Endothelial cell of umbilical vein (primary cell): ENCODE measurements at regions not wholly inside any gene's neighbourhood (a gene's known extent, or its start where the extent isn't known, plus 50 kb on each side); places are given as distances from the start of the nearest gene placed in this dataset.

Experiments used
- BruUV-seq: library from RNA; stranded (reverse); fragments of 400-500 nt; replicated peaks from 2 replicates; lab custom pipeline; 2021; lab: Mats Ljungman, UMichigan
- CTCF ChIA-PET: fragments of 300-600, 350-600 bp; sonication (Branson Sonifier 250); formaldehyde crosslinking; loops from one replicate; lab custom pipeline; 2021; ENCODE audit warnings: antibody characterized with exemption, inconsistent platforms; lab: Charles Lee
- POLR2A ChIA-PET: fragments of 300-600, 350-600 bp; sonication (Branson Sonifier 250); formaldehyde crosslinking; loops from one replicate; lab custom pipeline; 2021; ENCODE audit warnings: antibody characterized with exemption, inconsistent platforms; lab: Charles Lee
- DNase-seq: peaks from one replicate; pipeline ENCODE4 v3.0.0-alpha.2; 2011; ENCODE audit warnings: low read depth, low spot score
- FAIRE-seq: peaks from 2 replicates; lab custom pipeline; 2011; peaks lifted over from hg19 to GRCh38; lab: Jason Lieb, UNC
- H2AFZ ChIP-seq: 2 replicates; pipeline ENCODE4 v1.6.0; 2012; ENCODE audit warnings: low read depth, low read length, control low read depth, inconsistent platforms
- H3K27ac ChIP-seq: 2 replicates; pipeline ENCODE4 v1.5.1; 2011; ENCODE audit warnings: low read depth, mild to moderate bottlenecking, control low read depth, low read length, moderate library complexity; ENCODE audit not compliant: insufficient read depth
- H3K27me3 ChIP-seq, 2 experiments: 2 replicates each; pipeline versions ENCODE4 v1.6.0 to v1.6.1; 2011; ENCODE audit warnings: low read length in 2 of 2, mixed read lengths in 1 of 2; ENCODE audit not compliant: control insufficient read depth in 2 of 2, insufficient read depth in 2 of 2
- H3K36me3 ChIP-seq, 2 experiments: 2 replicates in 1 of 2; 3 replicates in 1 of 2; pipeline ENCODE4 v1.5.1; 2011; ENCODE audit warnings: low read length in 2 of 2, mild to moderate bottlenecking in 1 of 2, moderate library complexity in 1 of 2; ENCODE audit not compliant: control insufficient read depth in 2 of 2, insufficient read depth in 2 of 2; ENCODE audit errors: extremely low read depth in 1 of 2
- H3K4me1 ChIP-seq: 3 replicates; pipeline ENCODE4 v1.5.1; 2011; ENCODE audit warnings: mild to moderate bottlenecking, low read length; ENCODE audit not compliant: control insufficient read depth, insufficient read depth; ENCODE audit errors: extremely low read depth
- H3K4me2 ChIP-seq: 2 replicates; pipeline ENCODE4 v1.6.1; 2011; ENCODE audit warnings: low read length, control low read depth, mixed read lengths; ENCODE audit not compliant: insufficient read depth
- H3K4me3 ChIP-seq, 3 experiments: fragments of 200-600 bp in 1 of 3; sonication (generic), shearing (Covaris generic) in 1 of 3; replicated peaks in 1 of 3; 2 replicates each; pipeline ENCODE4 v1.5.1; 2011 to 2016; ENCODE audit warnings: control low read depth in 3 of 3, low read length in 3 of 3, mild to moderate bottlenecking in 2 of 3, inconsistent platforms in 1 of 3, low read depth in 1 of 3, moderate library complexity in 1 of 3; ENCODE audit not compliant: insufficient read depth in 1 of 3
- H3K79me2 ChIP-seq: 2 replicates; pipeline ENCODE4 v1.6.0; 2012; ENCODE audit warnings: low read length, inconsistent platforms; ENCODE audit not compliant: control insufficient read depth, insufficient read depth
- H3K9ac ChIP-seq: replicated peaks from 2 replicates; pipeline ENCODE3; 2011; ENCODE audit warnings: low read length, control low read depth; ENCODE audit not compliant: insufficient read depth; ENCODE audit errors: extremely low read depth
- H3K9me1 ChIP-seq: replicated peaks from 3 replicates; pipeline ENCODE4 v1.6.0; 2011; ENCODE audit warnings: mild to moderate bottlenecking, low read length; ENCODE audit not compliant: control insufficient read depth, insufficient read depth; ENCODE audit errors: extremely low read depth
- H3K9me3 ChIP-seq: replicated peaks from 2 replicates; pipeline ENCODE4 v1.5.1; 2012; ENCODE audit warnings: low read length, inconsistent platforms; ENCODE audit not compliant: control insufficient read depth, insufficient read depth
- H4K20me1 ChIP-seq: replicated peaks from 2 replicates; pipeline ENCODE3; 2011; ENCODE audit warnings: mild to moderate bottlenecking, low read length; ENCODE audit not compliant: control insufficient read depth, insufficient read depth; ENCODE audit errors: extremely low read depth
- EZH2 ChIP-seq: IDR thresholded peaks from 2 replicates; pipeline ENCODE4 v1.6.1; 2012; ENCODE audit warnings: borderline replicate concordance, low read depth, mild to moderate bottlenecking, moderate library complexity, low read length, inconsistent platforms; ENCODE audit not compliant: severe bottlenecking
- FOS ChIP-seq: IDR thresholded peaks from 2 replicates; pipeline ENCODE4 v1.6.1; 2011; ENCODE audit warnings: mild to moderate bottlenecking, low read length, moderate library complexity, borderline replicate concordance; ENCODE audit not compliant: insufficient read depth
- GATA2 ChIP-seq: IDR thresholded peaks from 2 replicates; pipeline ENCODE4 v1.7.0; 2011; ENCODE audit warnings: low read depth, mild to moderate bottlenecking, moderate library complexity, mixed read lengths, low read length; ENCODE audit not compliant: insufficient read length, insufficient read depth
- JUN ChIP-seq: IDR thresholded peaks from 2 replicates; pipeline ENCODE4 v1.6.1; 2011; ENCODE audit warnings: borderline replicate concordance, low read depth; ENCODE audit not compliant: insufficient read length, insufficient read depth
- MYC ChIP-seq: IDR thresholded peaks from one replicate; pipeline ENCODE4 v1.6.1; 2011; ENCODE audit warnings: mild to moderate bottlenecking, low read depth, low read length
- POLR2A ChIP-seq: IDR thresholded peaks from 2 replicates; pipeline ENCODE4 v1.6.1; 2012; ENCODE audit warnings: low read depth, mild to moderate bottlenecking, control low read depth, low read length
- POLR2AphosphoS5 ChIP-seq: IDR thresholded peaks from 2 replicates; pipeline ENCODE4 v1.6.1; 2012; ENCODE audit warnings: low read depth, mild to moderate bottlenecking, control low read depth, low read length, moderate library complexity; ENCODE audit not compliant: insufficient read depth
- dilution Hi-C: fragments of 300-500 bp; cut with MboI; formaldehyde crosslinking; loops from one replicate; pipeline ENCODE4 v1.15.0; 2019; ENCODE audit warnings: low sequenced_read_pairs; ENCODE audit not compliant: extremely low pct_ligation_motif_present
- intact Hi-C: fragments of 100-400 bp; cut with micrococcal nuclease; formaldehyde crosslinking; loops from one replicate; pipeline ENCODE4 v1.10.0; 2022
- TF ChIP-seq, protein P1 (sequence below): IDR thresholded peaks from 2 replicates; pipeline ENCODE4 v1.6.1; 2011; ENCODE audit not compliant: insufficient read depth, insufficient read length
- TF ChIP-seq, protein P2 (sequence below), 2 donors: IDR thresholded peaks; 1 replicate in 1 of 2; 2 replicates in 1 of 2; pipeline ENCODE4 v1.5.1; 2011; ENCODE audit warnings: low read length in 2 of 2, mild to moderate bottlenecking in 2 of 2, moderate library complexity in 2 of 2, control low read depth in 1 of 2, inconsistent platforms in 1 of 2, low read depth in 1 of 2; ENCODE audit not compliant: insufficient read depth in 1 of 2; ENCODE audit errors: extremely low read depth in 1 of 2

DNA sequence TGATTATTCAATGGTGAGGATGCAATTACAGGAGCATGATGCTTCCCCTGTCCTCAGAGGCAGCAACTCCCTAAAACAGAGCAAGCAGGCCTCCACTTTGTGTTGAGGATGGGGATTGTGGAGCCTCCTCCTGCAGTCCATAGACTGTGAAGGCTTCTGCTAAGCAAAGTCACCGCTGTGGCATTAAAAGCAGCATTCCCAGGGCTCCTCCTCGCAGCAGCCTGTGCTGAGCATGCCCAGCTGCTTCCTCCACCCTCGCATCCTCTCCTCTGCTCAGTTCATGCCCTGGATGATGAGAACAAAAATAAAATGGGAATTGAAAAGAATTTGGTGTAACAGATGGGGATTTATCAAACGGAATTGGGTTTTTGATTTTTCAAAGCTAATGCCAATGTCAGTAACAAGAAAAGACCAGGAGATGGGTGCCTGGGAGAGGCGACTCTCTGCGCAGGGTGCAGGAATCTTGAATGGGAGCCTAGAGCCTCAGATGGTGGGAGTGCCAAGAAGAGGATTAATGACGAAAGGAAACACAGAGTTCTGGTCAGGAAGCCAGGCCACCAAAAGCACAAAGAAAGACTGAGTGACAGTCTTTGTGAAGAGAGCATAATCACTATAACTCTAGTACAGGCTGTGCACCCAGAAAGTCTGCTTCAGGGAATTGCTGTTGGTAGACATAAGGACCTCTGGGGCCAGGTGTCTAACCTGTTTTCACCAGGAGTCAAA, 347.6 kb downstream of the TPBG start:
- POLR2A ChIA-PET: no interaction called here
- Histone ChIP-seq H3K36me3 (no peaks in the 10 kb centered on the region), H3K27me3 (no peaks in the 10 kb centered on the region), H4K20me1 (no peaks in the 10 kb centered on the region), H3K4me3 (no peak overlapping the region), H3K27ac (no peak overlapping the region), H3K79me2 (no peaks in the 10 kb centered on the region), H3K4me2 (no peak overlapping the region), H2AFZ (no peak overlapping the region), H3K9me3 (no peaks in the 10 kb centered on the region), H3K4me1 (no peaks in the 10 kb centered on the region), H3K9ac (no peak overlapping the region), H3K9me1 (no peaks in the 10 kb centered on the region)
- BruUV-seq: no TSS peak
- dilution Hi-C loops (no loop called here), intact Hi-C loops (no loop called here)
- TF ChIP-seq JUN: no peak
- TF ChIP-seq GATA2: no peak
- TF ChIP-seq, protein P1, sequence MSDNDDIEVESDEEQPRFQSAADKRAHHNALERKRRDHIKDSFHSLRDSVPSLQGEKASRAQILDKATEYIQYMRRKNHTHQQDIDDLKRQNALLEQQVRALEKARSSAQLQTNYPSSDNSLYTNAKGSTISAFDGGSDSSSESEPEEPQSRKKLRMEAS: no peak
- TF ChIP-seq, protein P2, sequence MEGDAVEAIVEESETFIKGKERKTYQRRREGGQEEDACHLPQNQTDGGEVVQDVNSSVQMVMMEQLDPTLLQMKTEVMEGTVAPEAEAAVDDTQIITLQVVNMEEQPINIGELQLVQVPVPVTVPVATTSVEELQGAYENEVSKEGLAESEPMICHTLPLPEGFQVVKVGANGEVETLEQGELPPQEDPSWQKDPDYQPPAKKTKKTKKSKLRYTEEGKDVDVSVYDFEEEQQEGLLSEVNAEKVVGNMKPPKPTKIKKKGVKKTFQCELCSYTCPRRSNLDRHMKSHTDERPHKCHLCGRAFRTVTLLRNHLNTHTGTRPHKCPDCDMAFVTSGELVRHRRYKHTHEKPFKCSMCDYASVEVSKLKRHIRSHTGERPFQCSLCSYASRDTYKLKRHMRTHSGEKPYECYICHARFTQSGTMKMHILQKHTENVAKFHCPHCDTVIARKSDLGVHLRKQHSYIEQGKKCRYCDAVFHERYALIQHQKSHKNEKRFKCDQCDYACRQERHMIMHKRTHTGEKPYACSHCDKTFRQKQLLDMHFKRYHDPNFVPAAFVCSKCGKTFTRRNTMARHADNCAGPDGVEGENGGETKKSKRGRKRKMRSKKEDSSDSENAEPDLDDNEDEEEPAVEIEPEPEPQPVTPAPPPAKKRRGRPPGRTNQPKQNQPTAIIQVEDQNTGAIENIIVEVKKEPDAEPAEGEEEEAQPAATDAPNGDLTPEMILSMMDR (IDR thresholded peaks at IDR 0.05; ENCODE audit: extremely low read depth in 1 of 2, insufficient read depth in 1 of 2, low read depth in 1 of 2, low read length in 2 of 2): no peak
- TF ChIP-seq FOS: no peak
- no peak for TF ChIP-seq EZH2
- TF ChIP-seq POLR2A: no peak
- TF ChIP-seq POLR2AphosphoS5: no peak
- no peak for TF ChIP-seq MYC
- DNase-seq: no peak
- CTCF ChIA-PET: interaction anchor here (1.0 to 3.1 kb wide), 3 partner anchors 37 to 458 kb away, joined by 3 to 28 read pairs (median 6); no protein-coding TSS in a partner anchor
- FAIRE-seq: no peak
